ENCODE measurements at regions not wholly inside any gene's neighbourhood (a gene's known extent, or its start where the extent isn't known, plus 50 kb on each side); places are given as distances from the start of the nearest gene placed in this dataset.

DNA sequence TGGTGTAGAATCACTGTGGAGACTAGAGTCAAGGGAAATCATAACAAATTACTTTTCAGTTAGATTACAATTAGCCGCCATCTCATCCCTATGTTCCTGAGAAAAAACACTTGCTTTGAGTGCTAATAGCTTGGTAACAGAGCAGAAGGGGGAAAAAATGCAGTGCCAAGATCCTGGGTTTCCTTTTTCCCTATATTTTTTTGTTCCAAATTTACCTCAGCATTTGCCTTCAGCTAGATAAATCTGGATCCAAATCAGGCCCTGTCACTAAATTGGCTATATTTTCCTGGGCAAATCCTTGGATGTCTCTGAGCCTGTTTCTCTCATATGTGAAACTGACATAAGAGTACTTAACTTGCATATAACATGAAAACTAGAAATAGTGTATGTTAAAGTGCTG is 86.0 kb downstream of the TENT5A start:
- TF ChIP-seq, protein P1, sequence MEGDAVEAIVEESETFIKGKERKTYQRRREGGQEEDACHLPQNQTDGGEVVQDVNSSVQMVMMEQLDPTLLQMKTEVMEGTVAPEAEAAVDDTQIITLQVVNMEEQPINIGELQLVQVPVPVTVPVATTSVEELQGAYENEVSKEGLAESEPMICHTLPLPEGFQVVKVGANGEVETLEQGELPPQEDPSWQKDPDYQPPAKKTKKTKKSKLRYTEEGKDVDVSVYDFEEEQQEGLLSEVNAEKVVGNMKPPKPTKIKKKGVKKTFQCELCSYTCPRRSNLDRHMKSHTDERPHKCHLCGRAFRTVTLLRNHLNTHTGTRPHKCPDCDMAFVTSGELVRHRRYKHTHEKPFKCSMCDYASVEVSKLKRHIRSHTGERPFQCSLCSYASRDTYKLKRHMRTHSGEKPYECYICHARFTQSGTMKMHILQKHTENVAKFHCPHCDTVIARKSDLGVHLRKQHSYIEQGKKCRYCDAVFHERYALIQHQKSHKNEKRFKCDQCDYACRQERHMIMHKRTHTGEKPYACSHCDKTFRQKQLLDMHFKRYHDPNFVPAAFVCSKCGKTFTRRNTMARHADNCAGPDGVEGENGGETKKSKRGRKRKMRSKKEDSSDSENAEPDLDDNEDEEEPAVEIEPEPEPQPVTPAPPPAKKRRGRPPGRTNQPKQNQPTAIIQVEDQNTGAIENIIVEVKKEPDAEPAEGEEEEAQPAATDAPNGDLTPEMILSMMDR (IDR thresholded peaks at IDR 0.05) = no peak
- TF ChIP-seq ZFX (IDR thresholded peaks at IDR 0.05; ENCODE audit: borderline replicate concordance) = no peak

Data from 22Rv1 (cell line).